Caco-2 (cell line): ENCODE measurements at regions not wholly inside any gene's neighbourhood (a gene's known extent, or its start where the extent isn't known, plus 50 kb on each side); places are given as distances from the start of the nearest gene placed in this dataset.

ENCODE experiments used
- BruUV-seq: library from RNA; stranded (reverse); fragments of 400-500 nt; replicated peaks from 2 replicates; lab custom pipeline; 2021; lab: Mats Ljungman, UMichigan
- CTCF ChIA-PET: fragments of 300-600 bp; sonication (Branson Sonifier 250); formaldehyde crosslinking; loops from one replicate; lab custom pipeline; 2022; ENCODE audit warnings: antibody characterized with exemption; lab: Charles Lee
- POLR2A ChIA-PET: fragments of 300-600 bp; sonication (Branson Sonifier 250); formaldehyde crosslinking; loops from one replicate; lab custom pipeline; 2022; ENCODE audit warnings: antibody characterized with exemption; lab: Charles Lee
- DNase-seq, 2 experiments: peaks; one replicate each; pipeline versions ENCODE4 v3.0.0 to v3.0.0-alpha.2; 2020 to 2022
- H3K27me3 ChIP-seq: replicated peaks from 2 replicates; pipeline ENCODE4 v1.6.0; 2011; ENCODE audit warnings: low read length; ENCODE audit not compliant: control insufficient read depth, insufficient read depth
- H3K36me3 ChIP-seq: 2 replicates; pipeline ENCODE4 v1.5.1; 2011; ENCODE audit warnings: low read length; ENCODE audit not compliant: control insufficient read depth, insufficient read depth
- H3K4me1 ChIP-seq: fragments of 250-450 bp; sonication (Bioruptor Pico); 2 replicates; pipeline ENCODE4 v1.5.1; 2020; ENCODE audit warnings: mild to moderate bottlenecking
- H3K4me3 ChIP-seq: 2 replicates; pipeline ENCODE4 v1.5.1; 2011; ENCODE audit warnings: low read depth, mild to moderate bottlenecking, control low read depth, low read length
- H3K9me3 ChIP-seq: fragments of 250-450 bp; sonication (Bioruptor Pico); 2 replicates; pipeline ENCODE4 v1.5.1; 2020; ENCODE audit warnings: mild to moderate bottlenecking, moderate library complexity
- H3K27ac Mint-ChIP-seq: one replicate; pipeline ENCODE4 v1.8.0; 2022; ENCODE audit warnings: mixed read lengths; ENCODE audit not compliant: unreplicated experiment
- H3K27me3 Mint-ChIP-seq: one replicate; pipeline ENCODE4 v1.8.0; 2022; ENCODE audit warnings: mixed read lengths; ENCODE audit not compliant: insufficient read depth, unreplicated experiment
- H3K36me3 Mint-ChIP-seq: one replicate; pipeline ENCODE4 v1.8.0; 2022; ENCODE audit warnings: mild to moderate bottlenecking, mixed read lengths; ENCODE audit not compliant: insufficient read depth, unreplicated experiment
- H3K4me1 Mint-ChIP-seq: one replicate; pipeline ENCODE4 v1.8.0; 2022; ENCODE audit warnings: low read depth, mixed read lengths; ENCODE audit not compliant: unreplicated experiment
- H3K4me3 Mint-ChIP-seq: one replicate; pipeline ENCODE4 v1.8.0; 2022; ENCODE audit warnings: mild to moderate bottlenecking, moderate library complexity, mixed read lengths; ENCODE audit not compliant: unreplicated experiment
- H3K9me3 Mint-ChIP-seq: one replicate; pipeline ENCODE4 v1.8.0; 2022; ENCODE audit warnings: mixed read lengths; ENCODE audit not compliant: unreplicated experiment
- intact Hi-C: fragments of 100-400 bp; cut with micrococcal nuclease; formaldehyde crosslinking; loops from one replicate; pipeline ENCODE4 v1.10.0; 2022; ENCODE audit not compliant: unreplicated experiment
- TF ChIP-seq, protein P1 (sequence below), 2 experiments: fragments of 200-600 bp in 1 of 2; IDR thresholded peaks; 1 replicate in 1 of 2; 2 replicates in 1 of 2; pipeline versions ENCODE4 v1.5.1 to v1.8.0; 2011 to 2022; ENCODE audit warnings: antibody characterized with exemption in 1 of 2, control low read depth in 1 of 2, inconsistent platforms in 1 of 2, low read depth in 1 of 2, low read length in 1 of 2, mild to moderate bottlenecking in 1 of 2, moderate library complexity in 1 of 2; ENCODE audit not compliant: insufficient read depth in 1 of 2, severe bottlenecking in 1 of 2, unreplicated experiment in 1 of 2

DNA sequence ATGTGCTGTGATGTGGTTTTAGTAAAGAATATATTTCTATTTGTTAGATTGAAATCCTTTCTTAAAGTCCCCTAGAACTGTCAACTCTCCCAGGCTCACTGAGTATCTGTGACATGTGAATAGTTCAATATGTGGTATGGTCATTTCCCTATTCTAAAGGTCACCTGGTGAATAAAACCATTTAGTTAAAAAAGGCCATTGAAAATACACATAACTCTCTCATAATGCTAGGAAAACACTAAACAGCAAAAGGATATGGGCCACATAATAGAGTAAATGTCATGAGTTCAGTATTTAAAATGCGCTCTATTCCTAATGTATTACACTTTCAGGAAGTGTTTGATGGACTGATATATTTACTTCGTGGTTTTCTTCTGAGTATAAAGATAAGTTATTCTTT lies 420.9 kb upstream of the JAG1 start:
- Mint-ChIP-seq H3K4me1 (no peaks in the 10 kb centered on the region), H3K27ac (no peak overlapping the region), H3K9me3 (no peaks in the 10 kb centered on the region), H3K4me3 (no peak overlapping the region), H3K36me3 (no peaks in the 10 kb centered on the region), H3K27me3 (no peaks in the 10 kb centered on the region)
- Histone ChIP-seq H3K36me3 (no peaks in the 10 kb centered on the region), H3K4me1 (no peaks in the 10 kb centered on the region), H3K4me3 (no peak overlapping the region), H3K9me3 (no peaks in the 10 kb centered on the region), H3K27me3 (no peaks in the 10 kb centered on the region)
- TF ChIP-seq, protein P1, sequence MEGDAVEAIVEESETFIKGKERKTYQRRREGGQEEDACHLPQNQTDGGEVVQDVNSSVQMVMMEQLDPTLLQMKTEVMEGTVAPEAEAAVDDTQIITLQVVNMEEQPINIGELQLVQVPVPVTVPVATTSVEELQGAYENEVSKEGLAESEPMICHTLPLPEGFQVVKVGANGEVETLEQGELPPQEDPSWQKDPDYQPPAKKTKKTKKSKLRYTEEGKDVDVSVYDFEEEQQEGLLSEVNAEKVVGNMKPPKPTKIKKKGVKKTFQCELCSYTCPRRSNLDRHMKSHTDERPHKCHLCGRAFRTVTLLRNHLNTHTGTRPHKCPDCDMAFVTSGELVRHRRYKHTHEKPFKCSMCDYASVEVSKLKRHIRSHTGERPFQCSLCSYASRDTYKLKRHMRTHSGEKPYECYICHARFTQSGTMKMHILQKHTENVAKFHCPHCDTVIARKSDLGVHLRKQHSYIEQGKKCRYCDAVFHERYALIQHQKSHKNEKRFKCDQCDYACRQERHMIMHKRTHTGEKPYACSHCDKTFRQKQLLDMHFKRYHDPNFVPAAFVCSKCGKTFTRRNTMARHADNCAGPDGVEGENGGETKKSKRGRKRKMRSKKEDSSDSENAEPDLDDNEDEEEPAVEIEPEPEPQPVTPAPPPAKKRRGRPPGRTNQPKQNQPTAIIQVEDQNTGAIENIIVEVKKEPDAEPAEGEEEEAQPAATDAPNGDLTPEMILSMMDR (IDR thresholded peaks at IDR 0.05; ENCODE audit: insufficient read depth in 1 of 2, low read depth in 1 of 2, low read length in 1 of 2, severe bottlenecking in 1 of 2, unreplicated experiment in 1 of 2), result no peak
- intact Hi-C loops, result no loop called here
- CTCF ChIA-PET, result no interaction called here
- DNase-seq, result no peak
- POLR2A ChIA-PET, result no interaction called here
- BruUV-seq, result no TSS peak

GRCh38 chr20:11098888-11099287 lies 425.1 kb upstream of the JAG1 start:
- Mint-ChIP-seq H3K4me3 (no peak overlapping the region), H3K27ac (no peak overlapping the region), H3K27me3 (no peaks in the 10 kb centered on the region), H3K9me3 (no peaks in the 10 kb centered on the region), H3K4me1 (no peaks in the 10 kb centered on the region), H3K36me3 (no peaks in the 10 kb centered on the region)
- ChIA-PET CTCF (no interaction called here), POLR2A (no interaction called here)
- Histone ChIP-seq H3K9me3 (no peaks in the 10 kb centered on the region), H3K4me1 (no peaks in the 10 kb centered on the region), H3K27me3 (no peaks in the 10 kb centered on the region), H3K4me3 (no peak overlapping the region), H3K36me3 (no peaks in the 10 kb centered on the region)
- TF ChIP-seq, protein P1 (IDR thresholded peaks at IDR 0.05; ENCODE audit: insufficient read depth in 1 of 2, low read depth in 1 of 2, low read length in 1 of 2, severe bottlenecking in 1 of 2, unreplicated experiment in 1 of 2), result no peak
- no TSS peak for BruUV-seq
- intact Hi-C loops, result no loop called here
- peak in 1 of 2 experiments; percentile 11 for DNase-seq

DNA sequence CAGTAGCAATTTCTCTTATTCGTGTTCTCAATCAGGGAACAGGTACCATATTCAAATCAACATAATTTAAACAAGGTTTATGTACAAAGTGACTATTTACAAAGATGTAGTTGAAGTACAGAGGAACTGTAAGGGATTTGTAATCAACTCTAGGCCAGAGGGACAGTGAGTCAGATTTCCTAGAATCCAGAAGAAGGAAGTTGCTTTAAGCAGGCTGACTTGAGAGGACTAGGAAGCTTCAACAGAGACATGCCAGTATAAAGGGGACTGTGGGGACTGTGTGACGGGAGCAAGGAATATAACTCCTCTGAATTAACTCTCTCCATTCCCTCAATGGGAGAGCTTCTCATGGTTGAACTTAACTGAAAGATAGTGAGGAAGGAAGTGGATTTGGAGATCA lies 427.4 kb upstream of the JAG1 start:
- no peaks in the 10 kb centered on the region for H3K4me1 ChIP-seq
- no TSS peak for BruUV-seq
- no peak for DNase-seq
- Mint-ChIP-seq H3K4me1 (no peaks in the 10 kb centered on the region), H3K27me3 (no peaks in the 10 kb centered on the region), H3K36me3 (no peaks in the 10 kb centered on the region), H3K27ac (no peak overlapping the region), H3K4me3 (no peak overlapping the region), H3K9me3 (no peaks in the 10 kb centered on the region)
- intact Hi-C loops, result no loop called here
- TF ChIP-seq, protein P1 (IDR thresholded peaks at IDR 0.05; ENCODE audit: insufficient read depth in 1 of 2, low read depth in 1 of 2, low read length in 1 of 2, severe bottlenecking in 1 of 2, unreplicated experiment in 1 of 2), result no peak
- ChIA-PET POLR2A (no interaction called here), CTCF (no interaction called here)
- H3K4me3 ChIP-seq, result no peak overlapping the region
- no peaks in the 10 kb centered on the region for H3K36me3 ChIP-seq
- H3K9me3 ChIP-seq, result no peaks in the 10 kb centered on the region
- no peaks in the 10 kb centered on the region for H3K27me3 ChIP-seq
